DND-41 (cell line): ENCODE measurements at regions not wholly inside any gene's neighbourhood (a gene's known extent, or its start where the extent isn't known, plus 50 kb on each side); places are given as distances from the start of the nearest gene placed in this dataset.

Experiments
- ATAC-seq: fragments of 200-7000 bp; cut with Tn5 transposase; 3 replicates; pipeline ENCODE4 v1.9.1; 2021; ENCODE audit warnings: low read depth; ENCODE audit not compliant: insufficient read depth
- DNase-seq: peaks from one replicate; pipeline ENCODE4 v3.0.0-alpha.2; 2020
- H2AFZ ChIP-seq: 2 replicates; pipeline ENCODE4 v1.6.0; 2012; ENCODE audit warnings: low read depth, low read length
- H3K27ac ChIP-seq: 2 replicates; pipeline ENCODE4 v1.5.1; 2012; ENCODE audit warnings: low read length, inconsistent platforms
- H3K27me3 ChIP-seq: fragments of 200-600 bp; sonication (generic); 2 replicates; pipeline ENCODE4 v1.6.0; 2012; ENCODE audit warnings: low read length, mild to moderate bottlenecking, inconsistent platforms; ENCODE audit not compliant: insufficient read depth, poor library complexity
- H3K36me3 ChIP-seq: 2 replicates; pipeline ENCODE4 v1.5.1; 2012; ENCODE audit warnings: low read length, inconsistent platforms; ENCODE audit not compliant: insufficient read depth
- H3K4me1 ChIP-seq: 2 replicates; pipeline ENCODE4 v1.5.1; 2012; ENCODE audit warnings: mild to moderate bottlenecking, low read length; ENCODE audit not compliant: insufficient read depth
- H3K4me2 ChIP-seq: 2 replicates; pipeline ENCODE4 v1.6.0; 2012; ENCODE audit warnings: mild to moderate bottlenecking, moderate library complexity, low read length, inconsistent platforms; ENCODE audit not compliant: insufficient read depth
- H3K4me3 ChIP-seq, 2 experiments: fragments of 200-600 bp in 1 of 2; shearing (Covaris generic) in 1 of 2; 2 replicates each; pipeline ENCODE4 v1.5.1; 2012 to 2016; ENCODE audit warnings: inconsistent platforms in 2 of 2, low read length in 2 of 2, mild to moderate bottlenecking in 2 of 2, low read depth in 1 of 2, moderate library complexity in 1 of 2
- H3K79me2 ChIP-seq: 2 replicates; pipeline ENCODE4 v1.6.0; 2012; ENCODE audit warnings: low read length, inconsistent platforms; ENCODE audit not compliant: insufficient read depth
- H3K9ac ChIP-seq: 2 replicates; pipeline ENCODE4 v1.6.0; 2012; ENCODE audit warnings: low read depth, mild to moderate bottlenecking, inconsistent platforms, low read length, moderate library complexity
- H3K9me3 ChIP-seq: 2 replicates; pipeline ENCODE4 v1.5.1; 2012; ENCODE audit warnings: low read length, moderate library complexity, mild to moderate bottlenecking, inconsistent platforms; ENCODE audit not compliant: insufficient read depth, severe bottlenecking
- H4K20me1 ChIP-seq: 2 replicates; pipeline ENCODE4 v1.6.0; 2012; ENCODE audit warnings: low read length; ENCODE audit not compliant: insufficient read depth
- EZH2 ChIP-seq: IDR thresholded peaks from 3 replicates; pipeline ENCODE4 v1.6.1; 2012; ENCODE audit warnings: borderline replicate concordance, low read depth, mild to moderate bottlenecking, moderate library complexity, low read length, inconsistent platforms; ENCODE audit not compliant: severe bottlenecking
- TF ChIP-seq, protein P1 (sequence below): IDR thresholded peaks from 2 replicates; pipeline ENCODE4 v1.5.1; 2012; ENCODE audit warnings: borderline replicate concordance, low read length, moderate library complexity, mild to moderate bottlenecking; ENCODE audit not compliant: poor library complexity, severe bottlenecking; ENCODE audit errors: extremely low read depth

DNA sequence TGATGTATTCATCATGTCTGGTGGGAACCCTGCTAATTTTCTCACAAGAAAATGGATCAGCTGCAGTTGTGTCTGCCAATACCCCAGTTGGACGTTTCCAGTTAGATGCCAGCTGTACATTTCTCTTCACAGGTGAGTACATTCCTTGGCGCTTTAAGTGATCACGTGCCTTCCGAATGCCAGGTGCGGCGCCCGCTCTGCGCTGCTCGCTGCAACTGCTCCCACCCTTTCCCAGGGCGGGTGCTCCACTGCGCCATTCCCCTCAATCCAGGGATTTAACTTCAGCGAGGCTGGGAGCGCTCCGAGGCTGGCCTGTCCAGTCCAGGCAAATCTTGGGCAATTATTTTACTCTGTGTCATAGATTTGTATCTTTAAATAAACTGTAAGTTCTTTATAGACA lies 225.0 kb upstream of the RAB6C start:
- no peaks in the 10 kb centered on the region for H3K27me3 ChIP-seq
- no peaks in the 10 kb centered on the region for H3K36me3 ChIP-seq
- H3K4me1 ChIP-seq, result no peaks in the 10 kb centered on the region
- no peak for DNase-seq
- no peak for ATAC-seq
- no peaks in the 10 kb centered on the region for H3K79me2 ChIP-seq
- TF ChIP-seq, protein P1, sequence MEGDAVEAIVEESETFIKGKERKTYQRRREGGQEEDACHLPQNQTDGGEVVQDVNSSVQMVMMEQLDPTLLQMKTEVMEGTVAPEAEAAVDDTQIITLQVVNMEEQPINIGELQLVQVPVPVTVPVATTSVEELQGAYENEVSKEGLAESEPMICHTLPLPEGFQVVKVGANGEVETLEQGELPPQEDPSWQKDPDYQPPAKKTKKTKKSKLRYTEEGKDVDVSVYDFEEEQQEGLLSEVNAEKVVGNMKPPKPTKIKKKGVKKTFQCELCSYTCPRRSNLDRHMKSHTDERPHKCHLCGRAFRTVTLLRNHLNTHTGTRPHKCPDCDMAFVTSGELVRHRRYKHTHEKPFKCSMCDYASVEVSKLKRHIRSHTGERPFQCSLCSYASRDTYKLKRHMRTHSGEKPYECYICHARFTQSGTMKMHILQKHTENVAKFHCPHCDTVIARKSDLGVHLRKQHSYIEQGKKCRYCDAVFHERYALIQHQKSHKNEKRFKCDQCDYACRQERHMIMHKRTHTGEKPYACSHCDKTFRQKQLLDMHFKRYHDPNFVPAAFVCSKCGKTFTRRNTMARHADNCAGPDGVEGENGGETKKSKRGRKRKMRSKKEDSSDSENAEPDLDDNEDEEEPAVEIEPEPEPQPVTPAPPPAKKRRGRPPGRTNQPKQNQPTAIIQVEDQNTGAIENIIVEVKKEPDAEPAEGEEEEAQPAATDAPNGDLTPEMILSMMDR, result no peak
- no peak for TF ChIP-seq EZH2
- no peak overlapping the region for H3K4me3 ChIP-seq
- H2AFZ ChIP-seq, result no peak overlapping the region
- H3K4me2 ChIP-seq, result no peak overlapping the region
- H3K9ac ChIP-seq, result no peak overlapping the region
- no peak overlapping the region for H3K27ac ChIP-seq
- H4K20me1 ChIP-seq, result peaks cover 3% of the 10 kb centered on the region; the same call in 1 of the 2 replicates
- no peaks in the 10 kb centered on the region for H3K9me3 ChIP-seq

DNA sequence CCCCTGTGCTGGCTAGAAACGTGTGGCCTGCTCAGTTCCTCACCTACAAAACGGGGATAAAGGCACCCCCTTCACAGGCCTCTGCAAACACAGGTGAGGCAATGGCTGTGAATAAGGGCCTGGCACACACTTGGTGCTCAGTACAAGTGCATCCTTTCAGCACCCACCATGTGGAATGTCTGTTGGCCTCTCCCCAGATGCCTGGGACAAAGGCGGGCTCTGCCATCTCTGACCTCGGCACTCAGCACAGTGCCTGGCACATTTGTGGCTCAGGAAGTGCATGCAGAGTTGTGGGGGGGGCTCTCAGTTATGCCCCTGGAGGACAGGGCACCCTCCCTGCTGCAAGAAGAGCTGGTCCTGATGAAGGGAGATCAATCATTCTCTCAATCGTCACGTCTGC lies 224.6 kb upstream of the RAB6C start:
- no peak for ATAC-seq
- no peak overlapping the region for H3K4me2 ChIP-seq
- H3K79me2 ChIP-seq, result no peaks in the 10 kb centered on the region
- H3K9me3 ChIP-seq, result no peaks in the 10 kb centered on the region
- no peak overlapping the region for H2AFZ ChIP-seq
- H3K4me3 ChIP-seq, result no peak overlapping the region
- no peak overlapping the region for H3K27ac ChIP-seq
- no peaks in the 10 kb centered on the region for H3K4me1 ChIP-seq
- no peak for DNase-seq
- H3K9ac ChIP-seq, result no peak overlapping the region
- no peaks in the 10 kb centered on the region for H3K27me3 ChIP-seq
- H3K36me3 ChIP-seq, result no peaks in the 10 kb centered on the region
- H4K20me1 ChIP-seq, result peaks cover 3% of the 10 kb centered on the region; the same call in 1 of the 2 replicates
- TF ChIP-seq EZH2, result no peak
- TF ChIP-seq, protein P1, result no peak

DNA sequence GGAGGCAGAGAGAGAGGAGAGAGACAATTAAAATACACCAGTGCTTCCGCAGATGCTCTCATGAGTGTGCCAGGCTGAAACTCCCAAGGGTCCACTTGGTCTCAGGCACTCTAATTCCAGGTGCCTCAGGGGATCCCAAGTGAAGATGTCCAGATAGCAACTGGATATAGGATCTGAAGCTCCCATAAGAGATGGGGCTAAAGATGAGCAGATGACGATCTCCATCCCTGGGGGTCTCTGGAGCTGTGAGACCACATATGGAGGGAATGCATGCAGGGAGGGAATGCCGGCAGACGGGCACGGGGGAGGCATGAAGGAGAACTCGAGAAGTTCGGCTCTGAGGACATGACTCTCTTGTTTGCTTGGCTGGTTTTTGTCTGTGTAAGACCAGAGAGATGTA lies 223.7 kb upstream of the RAB6C start:
- Histone ChIP-seq H3K4me1 (no peaks in the 10 kb centered on the region), H4K20me1 (peaks cover 3% of the 10 kb centered on the region; the same call in 1 of the 2 replicates), H3K27ac (no peak overlapping the region), H3K79me2 (no peaks in the 10 kb centered on the region), H3K36me3 (no peaks in the 10 kb centered on the region), H2AFZ (no peak overlapping the region), H3K27me3 (no peaks in the 10 kb centered on the region), H3K4me3 (no peak overlapping the region), H3K9ac (no peak overlapping the region), H3K9me3 (no peaks in the 10 kb centered on the region), H3K4me2 (no peak overlapping the region)
- no peak for DNase-seq
- ATAC-seq, result no peak
- TF ChIP-seq, protein P1, result no peak
- no peak for TF ChIP-seq EZH2

DNA sequence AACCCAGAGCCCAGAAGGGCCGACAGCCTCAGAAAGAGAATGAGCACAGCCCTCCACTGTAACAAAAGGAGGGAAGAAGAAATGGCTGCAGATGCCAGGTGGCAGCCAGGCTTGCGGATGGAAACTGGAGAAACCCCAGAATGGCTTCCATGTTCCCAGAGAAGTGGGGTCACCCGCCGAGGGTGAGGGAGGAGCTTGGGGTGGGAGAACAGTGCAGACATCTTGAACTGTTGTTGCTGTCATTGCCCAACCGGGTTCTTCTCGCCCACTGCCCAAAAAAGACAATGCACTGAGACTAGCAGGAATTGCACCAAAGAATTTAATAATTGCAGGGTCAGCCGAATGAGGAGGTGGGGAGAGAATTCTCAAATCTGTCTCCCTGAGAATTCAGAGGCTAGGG lies 223.2 kb upstream of the RAB6C start:
- no peak for DNase-seq
- H3K9me3 ChIP-seq, result no peaks in the 10 kb centered on the region
- TF ChIP-seq, protein P1, result no peak
- no peak for TF ChIP-seq EZH2
- no peak overlapping the region for H3K27ac ChIP-seq
- no peak for ATAC-seq
- H4K20me1 ChIP-seq, result peaks cover 3% of the 10 kb centered on the region; the same call in 1 of the 2 replicates
- no peak overlapping the region for H3K4me2 ChIP-seq
- H3K27me3 ChIP-seq, result no peaks in the 10 kb centered on the region
- H3K4me1 ChIP-seq, result no peaks in the 10 kb centered on the region
- H3K4me3 ChIP-seq, result no peak overlapping the region
- no peaks in the 10 kb centered on the region for H3K79me2 ChIP-seq
- H2AFZ ChIP-seq, result no peak overlapping the region
- no peaks in the 10 kb centered on the region for H3K36me3 ChIP-seq
- no peak overlapping the region for H3K9ac ChIP-seq
